HCT116 (cell line): ENCODE measurements at regions not wholly inside any gene's neighbourhood (a gene's known extent, or its start where the extent isn't known, plus 50 kb on each side); places are given as distances from the start of the nearest gene placed in this dataset.

Source experiments
- ATAC-seq: fragments of 200-7000 bp; cut with Tn5 transposase; 2 replicates; pipeline ENCODE4 v1.9.1; 2020; ENCODE audit warnings: mild to moderate bottlenecking, moderate library complexity
- BruUV-seq: library from RNA; stranded (reverse); fragments of 400-500 nt; replicated peaks from 2 replicates; lab custom pipeline; 2021; lab: Mats Ljungman, UMichigan
- CTCF ChIA-PET: fragments of 300-600 bp; sonication (Branson Sonifier 250); formaldehyde crosslinking; loops from one replicate; lab custom pipeline; 2021; ENCODE audit warnings: antibody characterized with exemption; lab: Charles Lee
- POLR2A ChIA-PET: fragments of 300-600, 350-600 bp; sonication (Branson Sonifier 250); formaldehyde crosslinking; loops from one replicate; lab custom pipeline; 2021; ENCODE audit warnings: antibody characterized with exemption; lab: Charles Lee
- RAD21 ChIA-PET, 2 experiments: fragments of 300-600 bp; sonication (Branson Sonifier 250); formaldehyde crosslinking; loops; one replicate each; lab custom pipeline; 2023; ENCODE audit warnings: low total read pairs in 2 of 2; ENCODE audit not compliant: uncharacterized antibody in 2 of 2, unreplicated experiment in 2 of 2, low non-redundant PET in 1 of 2; lab: Charles Lee
- DNase-seq: peaks from one replicate; pipeline ENCODE4 v3.0.0-alpha.2; 2010; ENCODE audit warnings: low read depth, low spot score
- H2AFZ ChIP-seq: fragments of 200-600 bp; shearing (Covaris generic), sonication (generic); 2 replicates; pipeline ENCODE4 v1.6.1; 2017; ENCODE audit warnings: low read depth, mixed run types, mixed read lengths, antibody characterized with exemption, low read length; ENCODE audit not compliant: poor library complexity, severe bottlenecking
- H3K27ac ChIP-seq: 2 replicates; pipeline ENCODE4 v1.5.1; 2012; ENCODE audit warnings: low read depth, low read length
- H3K27me3 ChIP-seq: fragments of 200-600 bp; sonication (generic); 2 replicates; pipeline ENCODE4 v1.6.1; 2016; ENCODE audit warnings: mixed run types, low read length, mixed read lengths; ENCODE audit not compliant: insufficient read depth
- H3K36me3 ChIP-seq, 2 experiments: fragments of 200-500 bp in 1 of 2; fragments of 200-600 bp in 1 of 2; sonication (Bioruptor generic) in 1 of 2; sonication (generic) in 1 of 2; 2 replicates each; pipeline versions ENCODE4 v1.5.1 to v1.6.1; 2014 to 2016; ENCODE audit warnings: low read length in 2 of 2, inconsistent platforms in 1 of 2, mixed read lengths in 1 of 2, mixed run types in 1 of 2; ENCODE audit not compliant: insufficient read depth in 2 of 2, control insufficient read depth in 1 of 2
- H3K4me1 ChIP-seq, 2 experiments: fragments of 200-600 bp in 1 of 2; sonication (generic) in 1 of 2; 2 replicates each; pipeline versions ENCODE4 v1.5.1 to v1.6.1; 2012 to 2017; ENCODE audit warnings: low read length in 2 of 2, inconsistent platforms in 1 of 2, mild to moderate bottlenecking in 1 of 2, mixed read lengths in 1 of 2, mixed run types in 1 of 2, moderate library complexity in 1 of 2; ENCODE audit not compliant: insufficient read depth in 2 of 2, control insufficient read depth in 1 of 2
- H3K4me2 ChIP-seq: fragments of 200-600 bp; sonication (generic); 2 replicates; pipeline ENCODE4 v1.6.1; 2017; ENCODE audit warnings: mixed run types, low read length, mixed read lengths
- H3K4me3 ChIP-seq, 2 experiments: fragments of 200-600 bp in 1 of 2; sonication (generic) in 1 of 2; replicated peaks in 1 of 2; 2 replicates each; pipeline ENCODE4 v1.5.1; 2011 to 2016; ENCODE audit warnings: low read length in 2 of 2, control low read depth in 1 of 2, low read depth in 1 of 2, mild to moderate bottlenecking in 1 of 2, mixed read lengths in 1 of 2, mixed run types in 1 of 2
- H3K79me2 ChIP-seq: fragments of 200-600 bp; sonication (generic); 2 replicates; pipeline ENCODE4 v1.6.1; 2017; ENCODE audit warnings: mild to moderate bottlenecking, mixed run types, low read length, moderate library complexity, mixed read lengths; ENCODE audit not compliant: insufficient read depth
- H3K9ac ChIP-seq: fragments of 200-600 bp; sonication (generic); 2 replicates; pipeline ENCODE4 v1.6.1; 2016; ENCODE audit warnings: low read length, mixed read lengths
- H3K9me2 ChIP-seq: fragments of 200-600 bp; sonication (generic), shearing (Covaris generic); 2 replicates; pipeline ENCODE4 v1.6.1; 2017; ENCODE audit warnings: mixed run types, mild to moderate bottlenecking, moderate library complexity; ENCODE audit not compliant: insufficient read depth
- H3K9me3 ChIP-seq, 2 experiments: fragments of 200-500 bp in 1 of 2; fragments of 200-600 bp in 1 of 2; sonication (Bioruptor generic) in 1 of 2; sonication (generic) in 1 of 2; 2 replicates each; pipeline ENCODE4 v1.6.1; 2014 to 2017; ENCODE audit warnings: low read length in 2 of 2, mixed read lengths in 2 of 2, inconsistent platforms in 1 of 2, low read depth in 1 of 2, mild to moderate bottlenecking in 1 of 2, mixed run types in 1 of 2, moderate library complexity in 1 of 2; ENCODE audit not compliant: control insufficient read depth in 1 of 2, insufficient read depth in 1 of 2
- H4K20me1 ChIP-seq: fragments of 200-600 bp; sonication (generic), shearing (Covaris generic); 2 replicates; pipeline ENCODE4 v1.6.1; 2017; ENCODE audit warnings: mixed run types, mild to moderate bottlenecking, moderate library complexity; ENCODE audit not compliant: insufficient read depth
- CBX3 ChIP-seq: IDR thresholded peaks from 2 replicates; pipeline ENCODE4 v1.6.1; 2012; ENCODE audit warnings: low read depth
- CEBPB ChIP-seq: IDR thresholded peaks from 2 replicates; pipeline ENCODE4 v1.6.1; 2012; ENCODE audit warnings: low read depth
- EGR1 ChIP-seq: IDR thresholded peaks from 2 replicates; pipeline ENCODE4 v1.6.1; 2012; ENCODE audit warnings: low read depth
- ELF1 ChIP-seq: IDR thresholded peaks from 2 replicates; pipeline ENCODE4 v1.6.1; 2012; ENCODE audit warnings: low read depth, borderline replicate concordance
- EZH2phosphoT487 ChIP-seq: fragments of 200-600 bp; IDR thresholded peaks from 2 replicates; pipeline ENCODE4 v1.6.1; 2018; ENCODE audit warnings: antibody characterized with exemption, borderline replicate concordance
- FOSL1 ChIP-seq: IDR thresholded peaks from 2 replicates; pipeline ENCODE4 v1.6.1; 2012; ENCODE audit warnings: low read depth
- JUND ChIP-seq: IDR thresholded peaks from 2 replicates; pipeline ENCODE4 v1.6.1; 2012
- MAX ChIP-seq: IDR thresholded peaks from 2 replicates; pipeline ENCODE4 v1.6.1; 2012
- REST ChIP-seq: IDR thresholded peaks from 2 replicates; pipeline ENCODE4 v1.6.1; 2012; ENCODE audit warnings: low read depth
- SP1 ChIP-seq: IDR thresholded peaks from 2 replicates; pipeline ENCODE4 v1.6.1; 2012; ENCODE audit warnings: low read depth
- SRF ChIP-seq: IDR thresholded peaks from 2 replicates; pipeline ENCODE4 v1.6.1; 2012; ENCODE audit warnings: low read depth
- YY1 ChIP-seq: IDR thresholded peaks from 2 replicates; pipeline ENCODE4 v1.6.1; 2011; ENCODE audit warnings: low read length, low read depth, moderate library complexity, mild to moderate bottlenecking; ENCODE audit not compliant: insufficient replicate concordance; ENCODE audit errors: extremely low read depth
- ZFX ChIP-seq: fragments of 450-650 bp; IDR thresholded peaks from 2 replicates; pipeline ENCODE4 v1.6.1; 2017
- ZNF274 ChIP-seq: fragments of 200-500 bp; sonication (Bioruptor generic); IDR thresholded peaks from 2 replicates; pipeline ENCODE4 v1.6.1; 2014; ENCODE audit warnings: mild to moderate bottlenecking, low read depth, low read length, inconsistent platforms
- intact Hi-C: fragments of 100-400 bp; cut with micrococcal nuclease; formaldehyde crosslinking; loops from 2 replicates; pipeline ENCODE4 v1.10.0; 2022

- CTCF ChIA-PET: no interaction called here
- ATAC-seq (no peak), DNase-seq (no peak)
- no peaks in the 10 kb centered on the region for H3K4me1 ChIP-seq
- H3K27me3 ChIP-seq: no peaks in the 10 kb centered on the region
- RAD21 ChIA-PET: no interaction called here
- no peaks in the 10 kb centered on the region for H3K79me2 ChIP-seq
- POLR2A ChIA-PET: no interaction called here
- H3K9me2 ChIP-seq: no peaks in the 10 kb centered on the region
- no peak overlapping the region for H2AFZ ChIP-seq
- H4K20me1 ChIP-seq: no peaks in the 10 kb centered on the region
- no peak overlapping the region for H3K4me2 ChIP-seq
- H3K9me3 ChIP-seq: no peaks in the 10 kb centered on the region
- no peak overlapping the region for H3K9ac ChIP-seq
- BruUV-seq: no TSS peak
- intact Hi-C loops: no loop called here
- H3K4me3 ChIP-seq: no peak overlapping the region
- no peaks in the 10 kb centered on the region for H3K36me3 ChIP-seq
- no peak overlapping the region for H3K27ac ChIP-seq
- TF ChIP-seq SP1: no peak
- no peak for TF ChIP-seq MAX
- TF ChIP-seq FOSL1: no peak
- no peak for TF ChIP-seq CEBPB
- TF ChIP-seq YY1: no peak
- no peak for TF ChIP-seq ZNF274
- no peak for TF ChIP-seq EZH2phosphoT487
- no peak for TF ChIP-seq SRF
- TF ChIP-seq EGR1: no peak
- TF ChIP-seq ELF1: no peak
- TF ChIP-seq REST: no peak
- TF ChIP-seq ZFX: no peak
- TF ChIP-seq JUND: no peak
- TF ChIP-seq CBX3: no peak
Measured at GRCh38 chr12:25854991-25855390, 103.5 kb upstream of the RASSF8 start.
